ENCODE measurements at regions not wholly inside any gene's neighbourhood (a gene's known extent, or its start where the extent isn't known, plus 50 kb on each side); places are given as distances from the start of the nearest gene placed in this dataset.

DNA sequence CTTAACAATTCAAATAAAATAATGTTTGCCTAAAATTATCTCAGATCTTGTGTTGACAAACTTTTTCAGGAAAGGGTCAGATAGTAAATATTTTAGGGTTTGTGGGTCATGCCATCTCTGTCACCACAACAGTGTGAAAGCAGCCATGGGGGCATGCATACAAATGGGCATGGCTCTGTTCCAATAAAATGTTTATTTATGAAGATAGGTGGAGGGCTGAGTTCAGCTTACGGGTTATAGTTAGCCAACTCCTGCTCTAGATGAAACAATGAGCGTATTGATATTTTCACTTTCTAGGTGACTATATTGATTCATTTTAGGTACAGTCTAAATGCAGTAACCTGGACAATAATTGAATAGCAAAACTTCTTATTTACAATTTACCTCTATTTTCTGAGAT is 533.8 kb upstream of the CLINT1 start:
- no peak for DNase-seq

DNA sequence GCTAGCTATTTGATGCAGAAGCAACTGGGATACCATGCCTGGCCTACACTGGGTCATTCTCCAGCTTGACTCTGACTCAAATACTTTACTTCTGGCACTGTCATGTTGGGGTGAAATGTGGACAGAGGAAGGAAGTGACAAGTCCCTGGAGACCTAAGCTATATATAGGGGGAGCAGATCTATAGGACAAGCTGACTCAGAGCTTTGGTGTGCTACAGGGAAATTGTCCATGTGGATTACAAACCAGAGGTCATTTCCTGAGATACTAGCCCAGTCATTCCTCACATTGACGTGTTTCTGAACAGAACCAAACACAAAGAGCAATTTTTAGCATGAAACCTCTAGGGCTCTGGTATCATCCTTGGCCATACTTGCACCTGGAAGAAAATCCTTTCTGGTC is 531.6 kb upstream of the CLINT1 start:
- DNase-seq: no peak

DNA sequence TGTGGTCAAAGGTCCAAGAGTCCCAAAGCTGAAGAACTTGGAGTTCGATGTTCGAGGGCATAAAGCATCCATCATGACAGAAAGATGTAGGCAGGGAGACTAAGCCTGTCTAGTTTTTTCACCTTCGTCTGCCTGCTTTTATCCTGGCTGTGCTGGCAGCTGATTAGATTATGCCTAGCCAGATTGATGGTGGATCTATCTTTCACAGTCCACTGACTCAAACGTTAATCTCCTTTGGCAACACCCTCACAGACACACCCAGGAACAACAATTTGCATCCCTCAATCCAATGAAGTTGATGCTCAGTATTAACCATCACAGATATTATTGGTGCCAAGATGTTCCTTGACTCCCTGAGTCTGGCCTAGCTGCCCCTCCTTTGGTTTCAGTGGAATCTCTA is 530.8 kb upstream of the CLINT1 start:
- DNase-seq: no peak

DNA sequence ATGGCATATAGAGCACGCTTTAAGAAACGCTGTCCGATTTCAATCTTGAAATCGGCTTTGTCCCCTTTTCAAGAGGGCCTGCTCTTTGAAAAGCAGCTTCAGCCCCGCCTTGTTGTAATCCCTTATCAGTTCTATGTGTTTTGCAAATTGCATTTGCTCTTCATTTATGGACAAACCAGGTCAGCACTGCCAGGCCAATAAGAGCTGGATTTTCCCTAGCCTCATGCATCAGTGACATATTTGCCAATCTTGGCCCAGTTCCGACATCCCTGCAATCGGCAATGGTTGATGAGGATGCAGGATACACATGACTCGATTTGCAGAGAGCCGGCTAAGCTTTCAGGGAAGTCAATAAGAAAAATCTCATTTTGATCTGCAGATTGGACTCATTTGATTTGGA is 529.1 kb upstream of the CLINT1 start:
- no peak for DNase-seq

DNA sequence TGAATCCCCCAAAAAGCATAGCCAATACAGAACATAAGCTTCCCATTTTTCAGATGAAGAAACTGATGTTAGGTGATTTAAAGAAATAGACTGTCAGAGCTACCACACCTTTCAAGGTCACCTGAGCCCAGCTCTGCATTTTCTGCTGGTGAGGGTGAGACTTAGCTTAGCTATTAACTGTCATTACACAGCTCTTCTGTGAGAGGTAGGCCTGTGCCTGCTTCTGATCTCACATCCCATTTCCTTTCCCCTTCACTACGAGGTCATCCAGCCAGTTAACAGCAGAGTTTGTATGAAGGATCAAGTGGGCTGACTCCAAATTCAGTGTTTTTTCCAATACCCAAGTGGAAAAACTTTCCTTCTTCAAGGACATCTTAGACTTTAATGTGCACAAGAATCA is 528.6 kb upstream of the CLINT1 start:
- DNase-seq: no peak

GRCh38 chr5:158385982-158386381 is 527.0 kb upstream of the CLINT1 start:
- DNase-seq: no peak

DNA sequence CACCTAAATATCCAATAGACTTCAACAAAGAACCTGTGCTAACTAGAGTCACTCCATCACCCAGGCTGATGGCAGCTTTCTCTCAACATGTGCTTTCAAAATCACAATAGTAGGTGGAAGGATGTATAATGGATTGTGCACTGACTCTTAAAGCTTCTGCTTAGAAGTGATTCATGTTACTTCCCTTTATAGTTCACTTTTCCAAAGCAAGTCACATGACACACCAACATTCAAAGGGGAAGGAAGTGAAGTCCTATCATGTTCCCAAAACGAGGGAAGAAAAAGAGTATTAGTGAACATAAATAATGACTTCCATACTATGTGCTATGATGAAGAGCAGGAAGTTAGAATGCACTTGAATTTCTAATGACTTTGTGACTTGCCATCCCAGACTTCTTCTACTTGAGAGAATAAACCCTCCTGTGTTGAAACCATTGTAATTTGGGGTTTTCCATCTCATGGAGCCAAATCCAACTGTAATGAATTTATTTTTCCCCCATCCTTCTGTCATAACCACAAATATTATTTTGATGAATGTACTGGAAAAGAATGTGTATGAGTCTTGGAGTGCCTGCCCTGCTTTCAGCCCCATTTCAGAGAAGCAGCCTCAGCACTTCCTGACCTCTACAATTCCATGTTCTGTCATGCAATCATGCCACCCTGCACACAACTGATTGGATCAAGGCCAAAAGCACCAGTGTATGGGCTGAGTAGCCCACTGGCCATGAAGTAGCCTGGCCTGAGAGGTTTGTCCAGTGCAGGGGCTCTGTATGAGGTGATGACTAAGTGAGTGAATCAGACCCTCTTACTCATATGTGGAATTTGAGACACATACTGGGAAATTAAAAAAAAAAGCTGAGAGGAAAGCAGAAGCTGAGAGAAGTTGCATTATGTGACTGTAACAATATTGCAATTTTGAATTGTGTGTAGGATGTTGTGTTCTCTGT is 525.9 kb upstream of the CLINT1 start:
- no peak for DNase-seq

DNA sequence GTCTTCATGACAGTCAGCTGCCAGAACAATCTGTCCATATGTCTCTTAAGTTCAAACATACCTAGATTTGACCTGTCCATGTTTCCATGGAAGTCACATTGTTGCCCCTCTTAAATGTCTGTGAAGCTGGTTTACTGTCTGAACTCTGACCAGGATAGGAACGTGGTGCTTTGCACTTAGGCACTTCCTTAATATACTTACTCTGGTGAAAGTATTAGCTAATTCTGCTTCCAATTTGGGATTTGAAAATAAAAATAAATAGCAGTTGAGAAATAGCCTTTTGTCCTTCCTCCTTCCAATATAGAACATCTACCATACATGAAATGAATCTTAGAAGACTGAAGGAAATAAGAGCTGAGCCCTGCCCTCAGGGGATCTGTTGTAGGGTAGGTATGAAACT is 524.5 kb upstream of the CLINT1 start:
- no peak for DNase-seq

DNA sequence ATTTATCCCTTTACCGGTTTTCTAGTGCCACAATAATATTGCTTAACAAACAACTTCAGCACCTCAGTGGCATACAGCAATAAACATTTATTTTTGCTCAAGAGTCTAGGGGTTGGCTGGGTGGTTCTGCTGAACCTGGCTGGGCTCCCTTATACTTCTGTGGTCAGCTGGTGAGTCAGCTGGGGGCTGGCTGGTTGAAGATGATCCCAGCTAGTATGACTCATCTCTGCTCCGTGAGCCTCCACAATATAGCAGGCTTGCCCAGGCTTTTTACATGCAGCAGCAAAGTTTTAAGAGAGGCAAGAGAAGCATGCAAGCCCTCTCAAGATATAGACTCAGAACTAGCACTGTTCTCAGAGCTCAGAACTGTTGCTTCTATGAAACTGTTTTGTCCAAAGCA is 523.5 kb upstream of the CLINT1 start:
- DNase-seq: peak; percentile 55

DNA sequence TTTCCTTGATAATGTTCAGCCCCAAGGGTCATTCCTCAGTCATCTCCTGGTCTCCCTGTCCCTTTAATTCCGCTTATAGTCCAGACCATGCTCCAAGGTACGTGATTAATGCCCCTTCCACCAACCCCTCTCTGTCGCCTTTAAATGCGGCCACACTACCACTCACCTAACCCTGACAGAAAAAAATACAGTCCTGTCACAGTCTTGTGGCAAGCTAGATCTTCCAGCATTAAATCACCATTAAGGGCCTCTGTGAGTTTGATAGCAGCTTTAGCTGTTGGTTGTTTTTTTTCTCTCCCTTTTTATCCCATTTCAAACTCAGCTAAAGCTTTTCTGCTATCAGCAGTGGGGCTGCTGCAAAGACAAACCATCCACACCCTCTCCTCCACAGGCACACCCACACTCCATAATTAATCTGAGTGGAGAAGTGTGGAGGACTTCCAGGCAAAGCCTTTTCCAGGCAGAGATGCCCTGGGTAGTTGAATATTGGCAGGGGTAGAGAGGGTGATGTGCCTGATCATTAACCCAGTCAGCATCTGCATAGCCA is 522.7 kb upstream of the CLINT1 start:
- no peak for DNase-seq

- DNase-seq: no peak
Observed at GRCh38 chr5:158380661-158381060, 521.7 kb upstream of the CLINT1 start.

DNA sequence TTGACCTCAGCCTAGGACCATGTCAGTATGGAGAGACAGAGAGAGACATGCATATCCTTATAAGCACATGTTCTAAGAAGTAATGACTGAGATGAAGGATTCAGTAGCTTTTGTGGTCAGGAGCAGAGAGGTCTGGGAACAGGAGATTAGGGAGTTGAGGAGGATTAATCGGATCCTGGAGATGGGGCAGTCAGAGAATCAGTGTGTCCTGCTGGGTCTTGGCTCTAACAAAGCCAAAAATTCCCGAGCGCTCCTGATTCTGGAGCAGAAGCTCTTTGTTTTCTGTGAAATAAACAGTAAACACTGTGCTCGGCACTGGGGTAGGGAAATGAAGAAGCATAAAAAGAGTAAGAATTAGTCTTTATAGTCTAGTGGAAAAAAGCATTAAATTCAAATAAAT is 520.0 kb upstream of the CLINT1 start:
- DNase-seq: no peak

DNA sequence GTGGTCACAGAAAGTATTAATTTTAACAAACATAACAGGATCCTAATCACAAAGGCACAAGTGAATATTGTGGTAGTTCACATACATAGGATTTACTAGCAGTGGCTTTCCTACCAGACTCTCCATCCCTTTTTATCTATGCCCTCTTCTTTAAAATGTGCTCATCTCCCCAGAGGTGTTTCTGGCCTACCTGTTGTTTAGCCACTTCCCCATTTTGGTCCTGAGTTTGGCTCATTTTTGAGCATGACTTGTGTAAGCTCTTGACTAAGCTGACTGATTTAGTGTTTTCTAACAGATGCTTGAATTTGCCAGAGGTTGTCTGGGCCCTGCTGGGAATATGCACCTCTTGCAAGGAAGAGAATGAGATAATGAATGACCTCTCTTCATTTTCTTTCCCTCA is 517.7 kb upstream of the CLINT1 start:
- no peak for DNase-seq

DNA sequence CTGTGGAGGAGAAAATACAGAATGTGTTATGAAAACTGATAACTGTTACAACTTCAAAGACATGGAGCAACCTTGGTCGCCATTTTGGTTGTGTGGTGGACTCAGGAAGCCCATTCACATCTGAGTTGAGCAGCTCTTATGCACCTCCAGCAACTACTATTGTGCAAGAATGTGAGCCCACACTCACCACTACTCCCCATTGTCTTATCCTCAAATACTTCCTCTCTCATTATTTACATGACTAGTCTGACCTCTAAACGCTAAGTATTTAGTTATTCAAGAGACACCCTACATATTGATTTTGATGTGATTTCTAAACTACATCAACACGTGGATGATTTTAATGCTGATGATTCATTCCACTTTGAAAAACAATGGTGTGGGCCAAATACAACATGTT is 516.6 kb upstream of the CLINT1 start:
- DNase-seq: no peak

DNA sequence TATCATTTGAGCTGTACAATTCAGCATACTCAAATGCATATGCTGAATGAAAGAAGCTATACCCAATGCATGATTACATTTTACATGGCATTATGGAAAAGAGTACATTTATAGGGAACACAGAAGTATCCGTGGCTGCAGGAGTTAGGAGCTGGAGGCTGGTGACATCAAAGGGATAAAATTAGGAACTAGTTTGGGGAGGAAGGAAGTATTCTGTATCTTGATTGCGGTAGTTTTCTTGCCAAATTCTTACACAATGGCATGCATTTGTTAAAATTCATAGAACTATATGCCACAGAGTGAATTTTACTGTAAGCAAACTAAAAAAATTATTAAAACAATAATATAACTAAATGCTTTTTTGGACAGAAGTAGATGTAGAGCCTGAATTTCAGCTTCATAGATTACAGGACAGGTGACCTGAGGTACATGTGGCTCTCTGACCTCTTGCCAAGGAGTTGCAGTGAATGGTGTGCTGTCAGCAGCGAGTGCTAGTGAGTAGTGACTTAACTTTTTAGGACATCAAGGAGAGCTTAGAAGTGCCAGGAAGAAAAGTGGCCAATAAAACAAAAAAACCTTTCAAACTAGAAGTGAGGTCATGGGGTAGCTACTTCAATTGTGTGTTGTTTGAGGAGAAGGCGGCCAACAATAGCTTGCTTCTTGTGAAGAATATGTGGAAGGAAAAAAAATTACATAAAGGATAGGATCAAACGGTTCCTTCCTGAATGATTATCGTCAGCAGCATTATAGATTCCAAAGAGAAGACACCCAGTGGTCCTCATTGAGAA is 514.9 kb upstream of the CLINT1 start:
- no peak for DNase-seq

DNA sequence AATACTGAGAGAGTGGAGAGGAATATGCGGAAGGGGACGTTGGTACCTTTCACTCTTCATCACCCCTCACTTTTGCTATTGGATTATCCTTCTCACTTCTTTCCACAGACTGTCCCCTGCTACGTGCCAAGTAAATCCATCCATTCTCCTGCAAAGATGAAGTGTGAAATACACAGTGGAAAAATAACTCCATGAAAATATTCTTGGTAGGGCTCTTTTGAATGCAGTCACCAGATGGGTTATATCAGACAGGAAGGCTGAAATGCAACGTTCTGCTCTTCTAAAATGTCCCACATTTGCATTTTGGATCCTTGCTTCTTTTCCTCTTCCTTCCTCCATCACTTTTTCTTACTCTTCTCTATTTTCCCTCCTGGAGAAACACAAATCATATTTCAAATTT is 510.3 kb upstream of the CLINT1 start:
- no peak for DNase-seq

GRCh38 chr5:158368686-158369085 is 509.7 kb upstream of the CLINT1 start:
- DNase-seq: no peak

- no peak for DNase-seq
Observed at GRCh38 chr5:158364367-158364766, 505.4 kb upstream of the CLINT1 start.

GRCh38 chr5:158354958-158355357 is 496.0 kb upstream of the CLINT1 start:
- DNase-seq: no peak

GRCh38 chr5:158351485-158352125 is 492.7 kb upstream of the CLINT1 start:
- no peak for DNase-seq

- DNase-seq: no peak
Observed at GRCh38 chr5:158349987-158350386, 491.0 kb upstream of the CLINT1 start.

- no peak for DNase-seq
Observed at GRCh38 chr5:158344376-158344775, 485.4 kb upstream of the CLINT1 start.

- no peak for DNase-seq
Observed at GRCh38 chr5:158340608-158341007, 481.7 kb upstream of the CLINT1 start.
